ENCODE measurements at regions not wholly inside any gene's neighbourhood (a gene's known extent, or its start where the extent isn't known, plus 50 kb on each side); places are given as distances from the start of the nearest gene placed in this dataset.

DNA sequence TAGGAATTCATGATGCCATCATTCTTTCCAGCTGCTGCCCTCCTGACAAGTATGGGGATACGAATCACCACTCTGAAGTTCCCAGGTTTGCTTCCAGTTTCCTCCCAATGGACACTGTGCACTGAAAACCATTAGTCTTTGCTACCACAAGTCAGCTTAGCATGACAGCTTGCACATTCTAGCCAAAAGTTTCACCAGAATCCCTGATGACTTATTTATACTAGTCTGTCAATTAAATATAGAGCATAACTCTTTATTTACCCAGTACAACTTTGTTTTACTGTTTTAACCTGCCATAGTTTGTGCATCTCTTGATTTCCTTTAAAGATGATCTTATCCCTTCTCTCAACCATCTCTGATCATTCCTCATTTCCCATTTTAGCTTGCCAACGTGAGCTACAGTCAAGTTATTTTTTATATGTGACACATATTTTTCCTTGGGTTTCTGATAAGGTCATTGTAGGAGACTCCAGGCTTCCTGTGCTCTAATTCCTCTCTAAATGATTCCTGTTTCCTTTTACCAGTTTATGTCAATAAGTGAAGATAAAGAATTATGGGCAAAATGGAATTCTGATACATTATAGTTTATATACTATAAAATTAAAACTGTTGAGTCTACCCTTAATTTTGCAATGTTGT, 167.5 kb upstream of the MEOX2 start:
- Histone ChIP-seq H3K36me3 (replicated peaks; ENCODE audit: insufficient read depth, low read length) (no peaks in the 10 kb centered on the region), H3K4me3 (ENCODE audit: low read length) (no peak overlapping the region), H3K9me3 (replicated peaks; ENCODE audit: insufficient read depth, low read length) (no peaks in the 10 kb centered on the region), H3K9me2 (replicated peaks; ENCODE audit: insufficient read depth, low read length) (no peaks in the 10 kb centered on the region), H3F3A (ENCODE audit: insufficient read depth, low read length) (no peaks in the 10 kb centered on the region), H3K4me2 (ENCODE audit: low read depth, low read length) (no peak overlapping the region), H3K27ac (ENCODE audit: low read length) (no peak overlapping the region), H4K20me1 (ENCODE audit: insufficient read depth, low read length) (no peaks in the 10 kb centered on the region), H3K27me3 (replicated peaks; ENCODE audit: insufficient read depth, low read length) (no peaks in the 10 kb centered on the region), H3K4me1 (ENCODE audit: low read length) (no peaks in the 10 kb centered on the region), H3K79me2 (ENCODE audit: low read length) (no peaks in the 10 kb centered on the region), H3K9ac (ENCODE audit: low read length) (no peak overlapping the region), H2AFZ (ENCODE audit: low read length) (no peak overlapping the region)
- DNase-seq: no peak
- no peak for TF ChIP-seq EZH2 (optimal IDR thresholded peaks at IDR 0.05; ENCODE audit: low read depth, low read length)
- TF ChIP-seq, protein P1, sequence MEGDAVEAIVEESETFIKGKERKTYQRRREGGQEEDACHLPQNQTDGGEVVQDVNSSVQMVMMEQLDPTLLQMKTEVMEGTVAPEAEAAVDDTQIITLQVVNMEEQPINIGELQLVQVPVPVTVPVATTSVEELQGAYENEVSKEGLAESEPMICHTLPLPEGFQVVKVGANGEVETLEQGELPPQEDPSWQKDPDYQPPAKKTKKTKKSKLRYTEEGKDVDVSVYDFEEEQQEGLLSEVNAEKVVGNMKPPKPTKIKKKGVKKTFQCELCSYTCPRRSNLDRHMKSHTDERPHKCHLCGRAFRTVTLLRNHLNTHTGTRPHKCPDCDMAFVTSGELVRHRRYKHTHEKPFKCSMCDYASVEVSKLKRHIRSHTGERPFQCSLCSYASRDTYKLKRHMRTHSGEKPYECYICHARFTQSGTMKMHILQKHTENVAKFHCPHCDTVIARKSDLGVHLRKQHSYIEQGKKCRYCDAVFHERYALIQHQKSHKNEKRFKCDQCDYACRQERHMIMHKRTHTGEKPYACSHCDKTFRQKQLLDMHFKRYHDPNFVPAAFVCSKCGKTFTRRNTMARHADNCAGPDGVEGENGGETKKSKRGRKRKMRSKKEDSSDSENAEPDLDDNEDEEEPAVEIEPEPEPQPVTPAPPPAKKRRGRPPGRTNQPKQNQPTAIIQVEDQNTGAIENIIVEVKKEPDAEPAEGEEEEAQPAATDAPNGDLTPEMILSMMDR (IDR thresholded peaks at IDR 0.05; ENCODE audit: low read length): no peak
- TF ChIP-seq EZH2phosphoT487 (IDR thresholded peaks at IDR 0.05; ENCODE audit: low read length): no peak

DNA sequence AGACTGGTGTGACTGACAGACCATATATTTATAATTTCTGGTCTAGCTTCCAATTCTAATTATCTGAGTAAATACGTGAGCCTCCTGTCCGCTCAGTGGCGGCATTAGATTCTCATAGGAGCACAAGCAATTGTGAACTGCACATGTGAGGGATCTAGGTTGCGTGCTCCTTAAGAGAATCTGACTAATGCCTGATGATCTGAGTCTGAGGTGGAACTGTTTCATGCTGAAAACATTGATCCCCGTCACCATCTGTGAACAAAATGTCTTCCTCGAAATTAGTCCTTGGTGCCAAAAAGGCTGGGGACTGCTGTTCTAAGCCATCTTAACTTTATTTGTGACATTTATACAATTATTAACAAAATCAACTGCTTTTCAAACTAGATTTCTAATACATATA, 164.7 kb upstream of the MEOX2 start:
- no peaks in the 10 kb centered on the region for H3K79me2 ChIP-seq (ENCODE audit: low read length)
- TF ChIP-seq EZH2phosphoT487 (IDR thresholded peaks at IDR 0.05; ENCODE audit: low read length) (no peak), EZH2 (optimal IDR thresholded peaks at IDR 0.05; ENCODE audit: low read depth, low read length) (no peak)
- TF ChIP-seq, protein P1 (IDR thresholded peaks at IDR 0.05; ENCODE audit: low read length): no peak
- H3K9me3 ChIP-seq (replicated peaks; ENCODE audit: insufficient read depth, low read length): no peaks in the 10 kb centered on the region
- H3K9ac ChIP-seq (ENCODE audit: low read length): no peak overlapping the region
- no peak overlapping the region for H3K4me2 ChIP-seq (ENCODE audit: low read depth, low read length)
- no peaks in the 10 kb centered on the region for H4K20me1 ChIP-seq (ENCODE audit: insufficient read depth, low read length)
- DNase-seq: no peak
- no peak overlapping the region for H3K4me3 ChIP-seq (ENCODE audit: low read length)
- no peak overlapping the region for H2AFZ ChIP-seq (ENCODE audit: low read length)
- no peaks in the 10 kb centered on the region for H3K27me3 ChIP-seq (replicated peaks; ENCODE audit: insufficient read depth, low read length)
- no peaks in the 10 kb centered on the region for H3F3A ChIP-seq (ENCODE audit: insufficient read depth, low read length)
- H3K9me2 ChIP-seq (replicated peaks; ENCODE audit: insufficient read depth, low read length): no peaks in the 10 kb centered on the region
- H3K27ac ChIP-seq (ENCODE audit: low read length): no peak overlapping the region
- H3K36me3 ChIP-seq (replicated peaks; ENCODE audit: insufficient read depth, low read length): no peaks in the 10 kb centered on the region
- H3K4me1 ChIP-seq (ENCODE audit: low read length): no peaks in the 10 kb centered on the region

DNA sequence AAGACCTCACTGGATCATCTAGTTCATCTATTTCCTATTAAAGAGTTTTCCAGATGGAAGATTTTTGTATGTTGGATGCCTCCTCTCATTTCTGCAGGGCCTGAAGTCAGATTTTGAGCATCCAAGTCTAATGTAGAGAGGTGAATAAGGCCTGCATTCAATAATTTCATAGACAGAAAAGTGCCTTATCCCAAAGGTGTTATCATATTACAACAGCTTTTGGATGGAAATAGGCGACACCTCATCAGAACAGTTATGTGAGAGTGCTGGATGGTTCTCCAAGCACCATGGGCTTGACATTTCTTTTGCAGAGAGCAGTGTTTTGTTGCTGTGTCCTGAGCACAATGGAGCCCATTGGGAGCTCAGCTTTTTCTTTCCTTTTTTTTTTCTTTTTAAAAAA, 162.4 kb upstream of the MEOX2 start:
- TF ChIP-seq, protein P1 (IDR thresholded peaks at IDR 0.05; ENCODE audit: low read length): no peak
- TF ChIP-seq EZH2phosphoT487 (IDR thresholded peaks at IDR 0.05; ENCODE audit: low read length) (no peak), EZH2 (optimal IDR thresholded peaks at IDR 0.05; ENCODE audit: low read depth, low read length) (no peak)
- no peak overlapping the region for H3K4me3 ChIP-seq (ENCODE audit: low read length)
- H2AFZ ChIP-seq (ENCODE audit: low read length): no peak overlapping the region
- no peaks in the 10 kb centered on the region for H3F3A ChIP-seq (ENCODE audit: insufficient read depth, low read length)
- no peak overlapping the region for H3K9ac ChIP-seq (ENCODE audit: low read length)
- no peak overlapping the region for H3K4me2 ChIP-seq (ENCODE audit: low read depth, low read length)
- H3K9me3 ChIP-seq (replicated peaks; ENCODE audit: insufficient read depth, low read length): no peaks in the 10 kb centered on the region
- H3K36me3 ChIP-seq (replicated peaks; ENCODE audit: insufficient read depth, low read length): no peaks in the 10 kb centered on the region
- no peaks in the 10 kb centered on the region for H4K20me1 ChIP-seq (ENCODE audit: insufficient read depth, low read length)
- no peaks in the 10 kb centered on the region for H3K27me3 ChIP-seq (replicated peaks; ENCODE audit: insufficient read depth, low read length)
- H3K27ac ChIP-seq (ENCODE audit: low read length): no peak overlapping the region
- H3K9me2 ChIP-seq (replicated peaks; ENCODE audit: insufficient read depth, low read length): no peaks in the 10 kb centered on the region
- DNase-seq: no peak
- no peaks in the 10 kb centered on the region for H3K79me2 ChIP-seq (ENCODE audit: low read length)
- no peaks in the 10 kb centered on the region for H3K4me1 ChIP-seq (ENCODE audit: low read length)

All from MM.1S (cell line).